ENCODE measurements at regions not wholly inside any gene's neighbourhood (a gene's known extent, or its start where the extent isn't known, plus 50 kb on each side); places are given as distances from the start of the nearest gene placed in this dataset.

DNA sequence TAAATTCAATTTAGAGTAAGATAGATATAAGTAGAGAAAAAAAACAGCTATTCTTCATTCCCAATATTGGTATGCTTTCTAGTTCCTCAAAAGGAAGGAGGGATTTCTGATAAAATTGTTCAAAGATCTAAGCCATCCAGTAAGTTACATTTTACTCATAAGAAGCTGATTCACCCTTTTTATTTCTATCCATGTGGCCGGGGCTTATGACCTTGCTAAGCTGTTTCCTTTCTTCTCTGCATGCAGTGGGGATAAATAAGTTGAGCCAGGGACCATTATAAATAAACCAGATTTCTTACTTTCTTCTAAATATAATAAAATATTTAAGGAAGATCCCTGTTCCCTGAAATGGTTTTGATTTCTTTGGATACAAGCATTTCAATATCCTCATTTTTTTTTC, 502.3 kb downstream of the PDHA2 start:
- no peaks in the 10 kb centered on the region for H3K36me3 Mint-ChIP-seq
- H3K27ac Mint-ChIP-seq: no peak overlapping the region
- ATAC-seq: no peak
- peaks cover 0 to 1% (median 0%) of the 10 kb centered on the region in 4 donors for H3K4me1 Mint-ChIP-seq
- no peak overlapping the region for H3K4me3 Mint-ChIP-seq
- POLR2A ChIA-PET: no interaction called here
- DNase-seq: no peak
- peaks cover 0 to 12% (median under 1%) of the 10 kb centered on the region in 9 donors for H3K9me3 Mint-ChIP-seq
- H3K27me3 Mint-ChIP-seq: no peaks in the 10 kb centered on the region

DNA sequence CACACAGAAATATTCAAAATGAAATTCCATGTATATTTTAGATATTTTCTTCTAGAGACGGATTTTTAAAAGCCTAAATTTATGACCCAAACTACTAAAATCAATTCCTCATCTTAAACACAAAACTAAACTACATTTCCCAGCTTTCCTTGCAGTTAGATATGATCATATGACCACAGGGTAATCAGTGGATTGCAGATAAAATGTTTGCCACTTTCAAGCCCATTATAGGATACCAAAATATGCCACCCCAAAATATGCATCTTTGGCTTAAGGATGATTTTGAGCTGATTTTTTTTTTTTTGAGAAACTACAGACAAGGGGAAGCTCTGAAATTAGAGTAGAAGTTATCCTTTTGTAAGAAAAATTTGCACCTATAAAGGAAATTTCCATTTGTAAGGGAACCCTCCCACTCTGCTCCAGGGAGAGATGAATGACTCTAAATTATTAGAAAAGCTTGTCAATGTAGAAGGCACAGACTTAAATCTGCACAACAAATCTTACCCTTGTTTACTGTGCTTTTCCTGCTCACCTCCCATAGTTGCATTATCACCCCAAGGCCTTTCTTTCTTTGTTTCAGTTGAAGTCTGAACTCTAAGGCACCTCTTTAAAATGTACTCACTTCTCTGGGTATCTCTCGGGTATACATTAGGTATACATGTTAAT, 503.0 kb downstream of the PDHA2 start:
- DNase-seq (no peak), ATAC-seq (no peak)
- Mint-ChIP-seq H3K4me3 (no peak overlapping the region), H3K9me3 (peaks cover 0 to 12% (median 0%) of the 10 kb centered on the region in 9 donors), H3K27ac (no peak overlapping the region), H3K4me1 (peaks cover 0 to 2% (median 0%) of the 10 kb centered on the region in 4 donors), H3K36me3 (no peaks in the 10 kb centered on the region), H3K27me3 (no peaks in the 10 kb centered on the region)
- POLR2A ChIA-PET: no interaction called here

DNA sequence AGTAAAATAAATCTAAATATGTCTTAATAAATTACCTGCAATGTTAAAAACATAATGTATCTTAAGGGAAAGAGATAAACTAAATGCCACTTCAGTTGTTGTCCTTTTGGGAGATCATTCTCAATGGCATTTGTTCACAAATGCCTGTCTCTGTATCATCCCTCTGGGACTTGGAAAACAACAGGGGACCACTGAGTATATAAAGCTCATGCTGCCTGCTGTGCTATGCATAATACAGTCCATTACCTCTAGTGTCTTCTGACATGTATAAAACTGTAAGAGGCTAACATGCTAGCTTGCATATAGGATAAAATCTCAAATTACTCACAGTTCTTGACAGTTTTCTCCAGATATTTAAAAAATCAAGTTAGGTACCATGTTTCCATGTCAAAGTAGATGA, 503.9 kb downstream of the PDHA2 start:
- Mint-ChIP-seq H3K27ac (no peak overlapping the region), H3K4me3 (no peak overlapping the region), H3K27me3 (no peaks in the 10 kb centered on the region), H3K36me3 (no peaks in the 10 kb centered on the region), H3K9me3 (peaks cover 0 to 12% (median 0%) of the 10 kb centered on the region in 9 donors), H3K4me1 (peaks cover 0 to 2% (median 0%) of the 10 kb centered on the region in 4 donors)
- no peak for DNase-seq
- no peak for ATAC-seq
- POLR2A ChIA-PET: no interaction called here

DNA sequence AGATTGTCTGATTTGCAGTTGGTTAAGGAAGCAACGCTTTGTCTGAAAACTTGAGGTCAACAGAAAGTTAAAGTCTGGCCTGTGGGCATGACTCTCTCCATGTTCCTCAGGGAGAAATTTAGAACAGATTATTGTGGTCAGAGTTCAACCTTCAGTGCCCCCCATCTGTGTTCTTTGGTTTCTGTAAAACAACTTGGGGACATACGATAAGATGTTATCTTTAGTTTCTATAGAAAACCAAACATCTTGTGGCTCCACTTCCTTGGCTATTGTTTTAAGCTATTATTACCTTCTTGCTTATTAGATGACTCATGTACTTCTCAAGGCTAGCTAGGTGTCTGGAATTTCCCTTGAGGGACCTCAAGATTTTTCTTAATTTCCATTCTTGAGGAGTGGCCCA, 507.7 kb downstream of the PDHA2 start:
- POLR2A ChIA-PET: no interaction called here
- Mint-ChIP-seq H3K27me3 (no peaks in the 10 kb centered on the region), H3K4me3 (no peak overlapping the region), H3K4me1 (peaks cover 0 to 2% (median 0%) of the 10 kb centered on the region in 4 donors), H3K36me3 (no peaks in the 10 kb centered on the region), H3K27ac (no peak overlapping the region), H3K9me3 (peaks cover 0 to 8% (median 0%) of the 10 kb centered on the region in 9 donors)
- no peak for DNase-seq
- ATAC-seq: no peak

DNA sequence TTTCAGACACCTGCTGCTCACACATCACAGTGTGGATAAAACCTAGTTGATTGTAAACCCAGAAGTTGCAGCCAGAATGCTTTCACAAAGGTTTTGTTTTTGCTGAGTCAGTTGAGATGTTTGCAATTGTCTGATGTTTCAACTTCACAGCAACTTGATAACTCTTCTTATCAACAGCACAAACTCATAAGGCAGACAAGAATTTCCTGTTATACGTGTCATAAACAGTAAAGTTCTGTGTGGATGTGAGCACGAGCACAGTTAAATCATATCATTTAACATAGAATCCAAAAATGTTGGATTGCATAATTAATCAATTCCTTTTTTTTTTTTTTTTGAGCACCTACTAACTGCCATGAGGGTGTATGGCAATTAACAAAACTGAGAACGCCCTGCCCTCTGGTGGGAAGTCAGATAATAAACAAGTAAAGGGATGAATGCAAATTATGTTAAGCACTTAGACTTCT, 512.2 kb downstream of the PDHA2 start:
- H3K27ac Mint-ChIP-seq: no peak overlapping the region
- peaks cover 0 to 2% (median 0%) of the 10 kb centered on the region in 9 donors for H3K9me3 Mint-ChIP-seq
- ATAC-seq (no peak), DNase-seq (no peak)
- H3K4me3 Mint-ChIP-seq: no peak overlapping the region
- no peaks in the 10 kb centered on the region for H3K36me3 Mint-ChIP-seq
- peaks cover 0 to 5% (median under 1%) of the 10 kb centered on the region in 4 donors for H3K4me1 Mint-ChIP-seq
- no peaks in the 10 kb centered on the region for H3K27me3 Mint-ChIP-seq
- POLR2A ChIA-PET: no interaction called here

DNA sequence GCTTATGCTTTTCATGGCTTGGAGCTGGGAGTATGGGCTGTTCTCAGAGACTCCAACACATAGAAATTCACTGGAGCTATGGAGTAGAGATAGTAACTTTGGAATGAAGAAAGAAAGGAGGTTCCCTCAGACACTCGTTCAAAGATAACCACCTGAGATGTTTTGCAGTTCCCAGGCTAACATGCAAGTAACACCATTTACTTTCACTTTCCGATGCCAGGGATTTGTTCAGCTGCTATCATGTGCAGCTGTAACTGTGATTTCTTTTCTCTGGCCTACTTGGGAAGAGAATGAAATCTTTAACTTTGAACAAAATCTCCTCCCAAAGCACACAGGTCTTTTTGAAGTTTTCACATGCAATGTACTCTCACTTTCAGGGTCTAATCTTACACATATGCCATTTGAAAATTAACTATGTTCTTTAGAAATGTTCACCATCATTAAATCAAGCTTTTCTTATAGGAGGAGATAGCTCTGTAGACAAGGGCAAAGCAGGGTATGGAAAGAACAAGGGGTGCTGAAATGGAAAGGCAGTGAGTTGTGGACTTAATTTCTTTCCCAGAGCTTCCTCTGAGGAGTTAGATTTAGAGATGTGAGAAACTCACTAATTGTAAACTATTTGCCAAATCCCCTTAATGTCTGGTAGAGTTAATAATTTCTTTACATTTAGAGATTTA, 514.3 kb downstream of the PDHA2 start:
- H3K4me3 Mint-ChIP-seq: no peak overlapping the region
- no peak for ATAC-seq
- POLR2A ChIA-PET: no interaction called here
- no peak overlapping the region for H3K27ac Mint-ChIP-seq
- H3K27me3 Mint-ChIP-seq: no peaks in the 10 kb centered on the region
- peaks cover 0 to 5% (median 0%) of the 10 kb centered on the region in 4 donors for H3K4me1 Mint-ChIP-seq
- no peak for DNase-seq
- H3K9me3 Mint-ChIP-seq: peaks cover 0 to 2% (median 0%) of the 10 kb centered on the region in 9 donors
- H3K36me3 Mint-ChIP-seq: no peaks in the 10 kb centered on the region

DNA sequence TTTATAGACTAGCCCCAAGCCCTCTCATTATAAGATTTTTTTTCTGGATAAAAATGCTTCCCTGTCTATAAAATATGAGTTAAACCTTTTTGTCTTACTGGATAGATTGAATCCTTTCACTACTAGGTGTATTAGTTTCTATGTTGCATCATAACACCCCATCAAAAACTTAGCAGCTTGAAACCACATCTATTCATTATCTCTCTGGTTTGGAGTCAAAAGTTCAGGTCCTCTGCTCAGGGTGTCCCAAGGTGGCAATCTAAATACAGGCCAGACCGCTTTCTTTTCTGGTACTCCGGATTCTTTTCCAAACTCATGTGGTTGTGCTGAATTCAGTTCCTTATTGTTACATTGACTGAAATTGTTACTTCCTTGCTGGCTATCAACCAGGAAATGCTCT, 515.5 kb downstream of the PDHA2 start:
- ATAC-seq (no peak), DNase-seq (no peak)
- Mint-ChIP-seq H3K27ac (no peak overlapping the region), H3K9me3 (peaks cover 0 to 2% (median 0%) of the 10 kb centered on the region in 9 donors), H3K4me3 (no peak overlapping the region), H3K36me3 (no peaks in the 10 kb centered on the region), H3K4me1 (peaks cover 0 to 5% (median 0%) of the 10 kb centered on the region in 4 donors), H3K27me3 (no peaks in the 10 kb centered on the region)
- POLR2A ChIA-PET: no interaction called here

DNA sequence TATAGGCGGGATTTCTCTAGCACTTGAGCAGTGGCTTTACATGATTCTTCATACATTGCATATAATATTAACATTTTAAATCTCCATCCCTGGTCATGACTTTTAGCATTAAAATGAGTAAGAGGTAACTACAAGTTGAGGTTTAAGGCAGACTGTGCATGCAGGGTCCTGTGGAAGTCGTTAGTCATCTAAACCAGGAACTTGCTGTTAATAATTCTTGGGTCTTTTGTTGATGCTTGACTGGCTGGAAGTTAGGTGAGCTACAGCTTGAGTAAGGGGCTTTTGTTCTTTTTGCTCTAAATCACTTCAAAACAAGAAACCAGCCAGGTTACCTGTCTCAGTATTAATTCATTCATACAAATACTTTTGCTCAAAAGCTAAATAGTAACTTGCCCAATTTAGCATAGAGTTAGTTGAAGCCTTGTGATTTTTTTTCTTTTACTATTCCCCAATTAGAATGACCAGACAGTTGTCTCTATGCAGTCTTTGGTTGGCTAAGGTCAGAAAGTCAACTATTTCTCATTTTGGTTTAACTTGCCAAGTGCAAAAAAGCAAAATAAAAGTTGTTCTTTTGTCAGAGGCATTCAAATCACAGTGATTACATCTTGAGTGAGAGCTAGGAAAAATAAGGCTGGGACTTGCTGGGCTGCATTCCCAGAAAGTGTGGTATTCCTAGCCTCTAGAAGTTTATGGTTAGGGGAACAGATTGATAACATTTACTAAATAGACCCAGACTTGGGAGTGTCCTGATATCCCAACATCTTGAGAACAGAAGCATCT, 516.9 kb downstream of the PDHA2 start:
- Mint-ChIP-seq H3K4me3 (no peak overlapping the region), H3K9me3 (no peaks in the 10 kb centered on the region), H3K27me3 (no peaks in the 10 kb centered on the region), H3K4me1 (peaks cover 0 to 5% (median 0%) of the 10 kb centered on the region in 4 donors), H3K27ac (no peak overlapping the region), H3K36me3 (no peaks in the 10 kb centered on the region)
- POLR2A ChIA-PET: no interaction called here
- ATAC-seq (no peak), DNase-seq (no peak)

DNA sequence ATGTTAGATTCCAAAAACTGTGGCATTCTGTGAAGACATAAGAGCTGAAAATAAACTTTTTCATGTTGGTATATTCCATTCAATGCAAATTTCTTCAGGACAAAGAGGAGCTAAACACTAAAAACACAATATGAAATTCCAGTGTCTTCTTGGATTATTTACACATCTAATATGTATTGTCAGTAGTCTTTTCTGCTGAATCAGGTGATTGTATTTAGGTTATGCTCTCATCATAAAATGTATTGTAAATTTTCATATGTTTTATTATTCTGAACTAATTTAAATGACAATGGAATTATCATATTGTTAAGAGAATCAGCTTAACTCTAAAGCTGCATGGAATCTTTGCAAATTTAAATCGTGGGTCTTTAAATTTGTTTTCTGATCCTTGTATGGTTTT, 526.7 kb downstream of the PDHA2 start:
- Mint-ChIP-seq H3K4me1 (no peaks in the 10 kb centered on the region), H3K27me3 (no peaks in the 10 kb centered on the region), H3K9me3 (peaks cover 0 to 18% (median 13%) of the 10 kb centered on the region in 9 donors), H3K4me3 (no peak overlapping the region), H3K36me3 (no peaks in the 10 kb centered on the region), H3K27ac (no peak overlapping the region)
- ATAC-seq: no peak
- POLR2A ChIA-PET: no interaction called here
- DNase-seq: no peak

DNA sequence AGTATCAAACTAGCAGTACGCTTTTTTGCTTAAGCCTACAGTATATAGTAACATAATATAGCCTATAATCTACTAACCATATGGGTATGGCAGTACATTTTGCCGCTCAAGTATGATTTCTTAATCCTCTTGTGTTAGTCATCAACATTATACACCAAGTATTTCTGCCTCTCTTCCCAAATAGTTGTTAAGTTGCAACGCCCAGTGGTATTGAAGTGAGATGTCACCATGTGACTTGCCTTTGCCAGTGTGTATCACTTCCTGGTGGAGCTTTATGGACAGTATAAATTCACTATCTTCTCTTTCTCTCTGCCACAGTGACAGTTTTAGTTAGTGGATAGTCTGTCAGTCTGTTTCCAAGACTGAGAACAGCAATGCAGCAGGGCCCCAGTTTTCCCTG, 535.5 kb downstream of the PDHA2 start:
- H3K36me3 Mint-ChIP-seq: no peaks in the 10 kb centered on the region

DNA sequence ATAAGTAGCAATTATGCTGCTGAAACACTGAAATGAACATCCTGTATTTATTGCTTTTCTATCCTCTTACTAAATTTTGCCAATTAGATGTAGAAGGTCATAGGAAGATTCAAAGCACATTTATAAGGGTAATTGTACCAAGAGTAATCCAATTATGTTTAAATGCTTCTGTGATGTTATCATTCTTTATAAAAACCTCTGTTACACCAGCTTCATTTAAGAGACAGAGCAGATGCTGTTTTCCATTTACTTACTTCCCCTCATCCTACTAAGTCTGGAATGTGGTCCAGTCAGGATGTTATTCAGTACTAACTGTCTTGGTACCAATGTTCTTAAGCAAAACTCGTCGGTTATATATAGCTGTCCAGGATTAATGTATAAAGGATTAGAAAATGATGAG, 539.6 kb downstream of the PDHA2 start:
- Mint-ChIP-seq H3K9me3 (peaks cover 0 to 13% (median 0%) of the 10 kb centered on the region in 9 donors), H3K27me3 (no peaks in the 10 kb centered on the region), H3K27ac (no peak overlapping the region), H3K4me1 (no peaks in the 10 kb centered on the region), H3K36me3 (no peaks in the 10 kb centered on the region), H3K4me3 (no peak overlapping the region)
- POLR2A ChIA-PET: no interaction called here
- no peak for DNase-seq
- no peak for ATAC-seq

More for the DNA sequence above, 535.5 kb downstream of the PDHA2 start:
- Mint-ChIP-seq H3K4me3 (no peak overlapping the region), H3K27ac (no peak overlapping the region), H3K9me3 (peaks cover 0 to 11% (median 6%) of the 10 kb centered on the region in 9 donors), H3K27me3 (no peaks in the 10 kb centered on the region), H3K4me1 (no peaks in the 10 kb centered on the region)
- POLR2A ChIA-PET: no interaction called here
- ATAC-seq: no peak
- no peak for DNase-seq

DNA sequence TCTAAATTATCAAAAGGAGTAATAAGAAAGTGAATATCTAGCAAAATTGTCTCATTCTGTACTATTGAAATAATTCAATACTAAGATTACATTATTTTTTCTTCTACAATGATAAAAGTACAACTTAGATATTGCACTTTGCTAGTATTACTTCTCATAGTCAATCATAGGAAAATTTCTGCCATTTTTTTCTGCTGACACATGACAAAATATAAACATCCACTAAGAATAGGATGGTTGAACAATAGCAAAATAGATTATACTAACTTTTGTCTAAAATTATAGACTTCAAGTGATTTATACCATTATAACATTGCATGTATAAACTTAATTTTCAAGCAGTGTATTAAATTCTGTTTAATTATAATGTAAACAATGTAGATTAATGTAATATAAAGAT, 540.2 kb downstream of the PDHA2 start:
- H3K27me3 Mint-ChIP-seq: no peaks in the 10 kb centered on the region
- POLR2A ChIA-PET: no interaction called here
- peaks cover 0 to 13% (median 0%) of the 10 kb centered on the region in 9 donors for H3K9me3 Mint-ChIP-seq
- H3K4me1 Mint-ChIP-seq: no peaks in the 10 kb centered on the region
- no peak overlapping the region for H3K4me3 Mint-ChIP-seq
- H3K27ac Mint-ChIP-seq: no peak overlapping the region
- DNase-seq (no peak), ATAC-seq (no peak)
- no peaks in the 10 kb centered on the region for H3K36me3 Mint-ChIP-seq

DNA sequence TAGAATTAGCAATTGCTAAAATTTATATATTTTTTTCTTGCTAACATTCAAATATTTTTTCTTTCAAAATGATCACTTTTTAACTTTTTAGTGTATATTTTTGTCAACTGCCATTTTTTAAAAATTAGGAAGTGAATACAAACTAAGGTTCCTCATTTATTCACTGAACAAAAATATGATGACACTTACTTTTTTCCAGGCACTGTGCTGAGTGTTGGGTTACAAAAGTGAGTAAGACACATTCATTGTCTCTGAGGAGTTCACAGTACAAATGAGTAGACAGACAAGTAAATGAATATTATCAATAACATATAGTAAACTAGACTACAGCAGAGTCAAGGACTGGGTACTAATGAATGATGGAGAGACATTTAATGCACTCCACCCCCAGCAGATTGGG, 543.5 kb downstream of the PDHA2 start:
- Mint-ChIP-seq H3K36me3 (no peaks in the 10 kb centered on the region), H3K27ac (no peak overlapping the region), H3K4me1 (no peaks in the 10 kb centered on the region), H3K9me3 (peaks cover 0 to 13% (median 1%) of the 10 kb centered on the region in 9 donors), H3K4me3 (no peak overlapping the region), H3K27me3 (no peaks in the 10 kb centered on the region)
- POLR2A ChIA-PET: no interaction called here
- no peak for ATAC-seq
- DNase-seq: no peak

Data from naive thymus-derived CD8-positive, alpha-beta T cell (primary cell).